Nephron progenitor cell (in vitro differentiated cells): ENCODE measurements at regions not wholly inside any gene's neighbourhood (a gene's known extent, or its start where the extent isn't known, plus 50 kb on each side); places are given as distances from the start of the nearest gene placed in this dataset.

Experiments used
- DNase-seq: peaks from one replicate; pipeline ENCODE4 v3.0.0; 2021
- H3K27ac Mint-ChIP-seq: 2 replicates; pipeline ENCODE4 v1.8.0; 2021; ENCODE audit warnings: mild to moderate bottlenecking, moderate library complexity, mixed read lengths
- H3K27me3 Mint-ChIP-seq: 2 replicates; pipeline ENCODE4 v1.8.0; 2021; ENCODE audit warnings: mild to moderate bottlenecking, low read depth, mixed read lengths; ENCODE audit not compliant: poor library complexity
- H3K36me3 Mint-ChIP-seq: 2 replicates; pipeline ENCODE4 v1.8.0; 2021; ENCODE audit warnings: low read depth, mixed read lengths
- H3K4me1 Mint-ChIP-seq: 2 replicates; pipeline ENCODE4 v1.8.0; 2021; ENCODE audit warnings: mixed read lengths
- H3K4me3 Mint-ChIP-seq: 2 replicates; pipeline ENCODE4 v1.8.0; 2021; ENCODE audit warnings: mild to moderate bottlenecking, moderate library complexity, mixed read lengths
- H3K9me3 Mint-ChIP-seq: 2 replicates; pipeline ENCODE4 v1.8.0; 2021; ENCODE audit warnings: mild to moderate bottlenecking, moderate library complexity, mixed read lengths
- TF ChIP-seq, protein P1 (sequence below): fragments of 200-600 bp; sonication (generic); IDR thresholded peaks from 2 replicates; pipeline ENCODE4 v1.5.0; 2021; ENCODE audit warnings: antibody characterized with exemption

DNA sequence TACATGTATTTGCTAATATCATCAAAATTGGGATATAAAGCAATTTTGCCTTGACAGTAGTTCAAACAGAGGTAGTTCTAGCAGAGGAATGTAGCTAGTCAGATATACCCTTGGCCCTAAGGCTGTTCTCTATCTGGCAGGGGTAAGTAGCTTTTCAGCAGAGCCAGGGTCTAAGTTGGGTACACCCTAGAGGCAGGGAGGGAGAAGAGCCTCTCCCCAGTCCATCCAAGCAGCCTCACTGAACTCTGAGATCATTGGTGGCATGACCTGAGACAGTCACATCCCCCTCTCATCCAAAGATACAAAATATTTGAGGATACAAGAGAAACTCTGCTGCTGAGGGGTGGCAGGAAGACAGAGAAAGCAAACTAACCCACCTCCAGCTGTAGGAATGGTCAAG lies 343.7 kb downstream of the DHX15 start:
- H3K4me3 Mint-ChIP-seq, result no peak overlapping the region
- TF ChIP-seq, protein P1, sequence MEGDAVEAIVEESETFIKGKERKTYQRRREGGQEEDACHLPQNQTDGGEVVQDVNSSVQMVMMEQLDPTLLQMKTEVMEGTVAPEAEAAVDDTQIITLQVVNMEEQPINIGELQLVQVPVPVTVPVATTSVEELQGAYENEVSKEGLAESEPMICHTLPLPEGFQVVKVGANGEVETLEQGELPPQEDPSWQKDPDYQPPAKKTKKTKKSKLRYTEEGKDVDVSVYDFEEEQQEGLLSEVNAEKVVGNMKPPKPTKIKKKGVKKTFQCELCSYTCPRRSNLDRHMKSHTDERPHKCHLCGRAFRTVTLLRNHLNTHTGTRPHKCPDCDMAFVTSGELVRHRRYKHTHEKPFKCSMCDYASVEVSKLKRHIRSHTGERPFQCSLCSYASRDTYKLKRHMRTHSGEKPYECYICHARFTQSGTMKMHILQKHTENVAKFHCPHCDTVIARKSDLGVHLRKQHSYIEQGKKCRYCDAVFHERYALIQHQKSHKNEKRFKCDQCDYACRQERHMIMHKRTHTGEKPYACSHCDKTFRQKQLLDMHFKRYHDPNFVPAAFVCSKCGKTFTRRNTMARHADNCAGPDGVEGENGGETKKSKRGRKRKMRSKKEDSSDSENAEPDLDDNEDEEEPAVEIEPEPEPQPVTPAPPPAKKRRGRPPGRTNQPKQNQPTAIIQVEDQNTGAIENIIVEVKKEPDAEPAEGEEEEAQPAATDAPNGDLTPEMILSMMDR, result no peak
- H3K27me3 Mint-ChIP-seq, result peaks cover 12% of the 10 kb centered on the region
- no peak overlapping the region for H3K27ac Mint-ChIP-seq
- no peaks in the 10 kb centered on the region for H3K9me3 Mint-ChIP-seq
- peaks cover 25% of the 10 kb centered on the region for H3K4me1 Mint-ChIP-seq
- H3K36me3 Mint-ChIP-seq, result no peaks in the 10 kb centered on the region
- no peak for DNase-seq

DNA sequence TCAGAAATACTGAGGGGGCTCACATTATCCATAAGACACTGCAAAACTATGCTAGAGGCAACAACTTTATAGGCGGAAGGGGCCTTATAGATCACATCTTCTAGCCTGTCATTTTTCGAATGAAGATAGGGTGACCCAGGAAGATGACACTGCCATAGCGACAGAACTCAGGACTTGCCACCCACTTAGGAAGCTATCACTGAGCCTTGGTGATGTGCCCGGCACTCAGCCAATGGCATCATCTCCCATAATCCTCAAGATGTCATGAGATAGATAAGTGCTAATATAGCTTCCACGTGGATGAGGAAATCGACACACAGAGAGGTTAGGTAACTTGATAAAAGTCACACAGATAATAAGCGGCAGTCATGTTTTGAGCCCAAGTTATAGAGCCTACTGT lies 346.6 kb downstream of the DHX15 start:
- TF ChIP-seq, protein P1, result no peak
- no peak for DNase-seq
- no peak overlapping the region for H3K27ac Mint-ChIP-seq
- H3K36me3 Mint-ChIP-seq, result no peaks in the 10 kb centered on the region
- H3K9me3 Mint-ChIP-seq, result no peaks in the 10 kb centered on the region
- no peaks in the 10 kb centered on the region for H3K4me1 Mint-ChIP-seq
- no peak overlapping the region for H3K4me3 Mint-ChIP-seq
- peaks cover 12% of the 10 kb centered on the region for H3K27me3 Mint-ChIP-seq

DNA sequence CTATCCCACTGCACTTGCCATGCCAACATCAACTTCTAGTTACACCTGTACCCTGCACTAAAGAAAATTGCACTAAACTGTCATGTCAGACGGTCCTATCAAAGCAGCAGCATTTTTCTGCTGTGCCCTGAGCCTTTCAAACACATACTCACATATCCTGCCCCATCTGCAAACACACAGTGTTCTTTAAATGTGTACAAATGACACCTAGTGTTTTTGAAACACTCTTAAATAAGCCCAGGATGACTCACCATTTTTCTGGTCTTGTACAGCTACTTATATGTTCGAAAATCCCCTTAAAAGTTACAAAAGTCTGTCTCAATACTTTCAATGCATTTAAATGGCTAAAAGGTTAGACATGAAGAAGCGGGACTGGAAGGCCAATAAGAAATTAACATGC lies 346.7 kb upstream of the PPARGC1A start:
- no peak for DNase-seq
- no peaks in the 10 kb centered on the region for H3K36me3 Mint-ChIP-seq
- H3K27me3 Mint-ChIP-seq, result peaks cover 12% of the 10 kb centered on the region
- H3K4me3 Mint-ChIP-seq, result no peak overlapping the region
- TF ChIP-seq, protein P1, result no peak
- no peaks in the 10 kb centered on the region for H3K4me1 Mint-ChIP-seq
- no peak overlapping the region for H3K27ac Mint-ChIP-seq
- H3K9me3 Mint-ChIP-seq, result no peaks in the 10 kb centered on the region

DNA sequence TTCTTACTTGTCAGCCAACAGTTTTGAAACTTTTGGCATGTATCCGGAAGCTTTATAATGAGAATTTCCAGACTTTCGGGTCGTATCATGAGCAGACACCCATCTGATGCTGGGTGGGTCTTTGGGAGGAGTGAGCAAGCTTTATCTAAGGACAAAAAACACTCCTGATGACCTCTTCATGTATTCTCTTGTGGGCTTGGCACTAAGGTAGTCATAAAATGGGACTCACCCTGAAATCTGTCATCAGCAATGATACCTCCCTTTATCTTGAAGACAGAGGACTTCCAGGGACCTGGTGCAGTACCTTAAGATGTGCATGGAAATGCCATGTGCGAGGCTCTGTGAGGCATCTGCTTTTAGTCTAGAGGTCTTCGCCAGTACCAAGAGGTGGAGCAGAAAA lies 346.3 kb upstream of the PPARGC1A start:
- peaks cover 14% of the 10 kb centered on the region for H3K27me3 Mint-ChIP-seq
- no peak overlapping the region for H3K27ac Mint-ChIP-seq
- no peak for DNase-seq
- TF ChIP-seq, protein P1, result no peak
- no peaks in the 10 kb centered on the region for H3K9me3 Mint-ChIP-seq
- no peaks in the 10 kb centered on the region for H3K36me3 Mint-ChIP-seq
- H3K4me3 Mint-ChIP-seq, result no peak overlapping the region
- no peaks in the 10 kb centered on the region for H3K4me1 Mint-ChIP-seq

GRCh38 chr4:24235618-24236017 lies 345.8 kb upstream of the PPARGC1A start:
- Mint-ChIP-seq H3K27me3 (peaks cover 17% of the 10 kb centered on the region), H3K36me3 (no peaks in the 10 kb centered on the region), H3K9me3 (no peaks in the 10 kb centered on the region), H3K4me1 (no peaks in the 10 kb centered on the region), H3K27ac (no peak overlapping the region), H3K4me3 (no peak overlapping the region)
- TF ChIP-seq, protein P1, result no peak
- DNase-seq, result no peak

DNA sequence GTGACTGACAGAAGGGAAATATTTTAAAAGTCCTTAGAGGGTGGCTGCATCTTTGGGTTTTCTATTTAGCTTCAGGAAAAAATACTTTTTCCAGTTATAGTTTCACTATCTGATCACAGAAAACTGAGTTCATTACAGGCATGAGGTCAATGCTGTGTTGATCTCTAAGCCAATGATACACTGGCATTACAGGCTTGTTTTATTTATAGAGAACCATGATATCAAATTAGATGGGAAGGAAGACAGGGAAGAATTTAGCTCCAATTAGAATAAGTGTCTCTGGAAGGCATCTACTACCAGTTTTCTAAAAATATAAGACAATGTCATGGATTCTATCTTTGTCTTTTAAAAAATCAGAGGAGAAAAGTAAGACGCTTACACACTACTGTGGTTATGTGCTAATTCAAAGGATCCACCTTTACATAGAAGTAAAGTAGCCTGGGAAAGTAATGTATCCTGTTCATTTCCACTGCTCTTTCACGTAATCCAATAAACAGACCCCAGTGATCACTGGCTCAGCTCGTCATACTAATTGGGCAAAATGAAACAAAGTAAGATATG lies 344.5 kb upstream of the PPARGC1A start:
- H3K36me3 Mint-ChIP-seq, result no peaks in the 10 kb centered on the region
- no peak overlapping the region for H3K27ac Mint-ChIP-seq
- no peak overlapping the region for H3K4me3 Mint-ChIP-seq
- H3K9me3 Mint-ChIP-seq, result no peaks in the 10 kb centered on the region
- no peaks in the 10 kb centered on the region for H3K4me1 Mint-ChIP-seq
- TF ChIP-seq, protein P1, result no peak
- no peak for DNase-seq
- peaks cover 17% of the 10 kb centered on the region for H3K27me3 Mint-ChIP-seq
